H1 (cell line): ENCODE measurements at regions not wholly inside any gene's neighbourhood (a gene's known extent, or its start where the extent isn't known, plus 50 kb on each side); places are given as distances from the start of the nearest gene placed in this dataset.

Experiments used
- CTCF ChIA-PET: fragments of 300-600 bp; sonication (Branson Sonifier 250); formaldehyde crosslinking; loops from one replicate; lab custom pipeline; 2021; ENCODE audit not compliant: partially characterized antibody; lab: Charles Lee
- POLR2A ChIA-PET: fragments of 300-600 bp; sonication (Branson Sonifier 250); formaldehyde crosslinking; loops from one replicate; lab custom pipeline; 2021; ENCODE audit warnings: inconsistent platforms; ENCODE audit not compliant: partially characterized antibody; lab: Charles Lee
- DNase-seq, 2 experiments: peaks; one replicate each; pipeline versions ENCODE4 v3.0.0 to v3.0.0-alpha.2; 2010 to 2022; ENCODE audit warnings: low spot score in 2 of 2, low read depth in 1 of 2, mixed read lengths in 1 of 2
- FAIRE-seq: peaks from 2 replicates; lab custom pipeline; 2011; peaks lifted over from hg19 to GRCh38; lab: Jason Lieb, UNC
- H2AFZ ChIP-seq: 2 replicates; pipeline ENCODE4 v1.8.1; 2012; ENCODE audit warnings: low read length, inconsistent platforms
- H2AK5ac ChIP-seq: 2 replicates; pipeline ENCODE4 v1.6.1; 2013; ENCODE audit warnings: low read depth, low read length
- H2BK120ac ChIP-seq: replicated peaks from 2 replicates; pipeline ENCODE3; 2013; ENCODE audit warnings: low read depth, low read length, inconsistent platforms
- H2BK12ac ChIP-seq: 2 replicates; pipeline ENCODE4 v1.6.1; 2013; ENCODE audit warnings: low read depth, low read length
- H2BK15ac ChIP-seq: 2 replicates; pipeline ENCODE4 v1.6.1; 2013; ENCODE audit warnings: low read length
- H2BK20ac ChIP-seq: 2 replicates; pipeline ENCODE4 v1.6.1; 2013; ENCODE audit warnings: low read length
- H2BK5ac ChIP-seq: 2 replicates; pipeline ENCODE4 v1.6.1; 2013; ENCODE audit warnings: low read depth, low read length
- H3K14ac ChIP-seq: 2 replicates; pipeline ENCODE4 v1.6.1; 2013; ENCODE audit warnings: inconsistent platforms; ENCODE audit not compliant: insufficient read length
- H3K18ac ChIP-seq: 2 replicates; pipeline ENCODE4 v1.6.1; 2013; ENCODE audit warnings: low read length; ENCODE audit errors: extremely low read depth
- H3K23ac ChIP-seq: 2 replicates; pipeline ENCODE4 v1.6.1; 2013; ENCODE audit warnings: inconsistent platforms; ENCODE audit not compliant: insufficient read length
- H3K23me2 ChIP-seq: 2 replicates; pipeline ENCODE4 v1.6.1; 2013; ENCODE audit warnings: low read depth, low read length
- H3K27ac ChIP-seq: 2 replicates; pipeline ENCODE4 v1.6.1; 2011; ENCODE audit warnings: low read depth, low read length, inconsistent platforms
- H3K27me3 ChIP-seq, 4 experiments: replicated peaks in 1 of 4; 1 replicate in 1 of 4; 2 replicates in 3 of 4; pipeline versions ENCODE4 v1.6.1 to v1.8.1; 2011 to 2013; ENCODE audit warnings: low read length in 3 of 4, mild to moderate bottlenecking in 3 of 4, inconsistent platforms in 2 of 4, mixed read lengths in 2 of 4, moderate library complexity in 1 of 4; ENCODE audit not compliant: control insufficient read depth in 3 of 4, insufficient read depth in 3 of 4; ENCODE audit errors: extremely low read depth in 1 of 4
- H3K36me3 ChIP-seq, 4 experiments: 2 replicates each; pipeline versions ENCODE4 v1.6.1 to v1.8.1; 2011 to 2013; ENCODE audit warnings: mild to moderate bottlenecking in 4 of 4, low read length in 3 of 4, moderate library complexity in 2 of 4, control low read depth in 1 of 4, inconsistent platforms in 1 of 4; ENCODE audit not compliant: insufficient read depth in 4 of 4, control insufficient read depth in 2 of 4
- H3K4ac ChIP-seq: replicated peaks from 2 replicates; pipeline ENCODE3; 2013; ENCODE audit warnings: low read length, low read depth, mixed read lengths, inconsistent platforms; ENCODE audit not compliant: insufficient read length
- H3K4me1 ChIP-seq, 4 experiments: replicated peaks in 1 of 4; 1 replicate in 1 of 4; 2 replicates in 3 of 4; pipeline versions ENCODE4 v1.6.1 to v1.8.1; 2011 to 2013; ENCODE audit warnings: low read length in 3 of 4, inconsistent platforms in 2 of 4, mixed read lengths in 1 of 4; ENCODE audit not compliant: insufficient read depth in 4 of 4, control insufficient read depth in 3 of 4
- H3K4me2 ChIP-seq, 2 experiments: 2 replicates each; pipeline versions ENCODE4 v1.6.1 to v1.8.1; 2011 to 2013; ENCODE audit warnings: low read depth in 2 of 2, low read length in 2 of 2, control low read depth in 1 of 2, inconsistent platforms in 1 of 2, mild to moderate bottlenecking in 1 of 2; ENCODE audit not compliant: insufficient read depth in 1 of 2
- H3K4me3 ChIP-seq, 4 experiments: fragments of 200-600, 300-600 bp in 1 of 4; sonication (generic), shearing (Covaris generic), sonication (Bioruptor Twin) in 1 of 4; 2 replicates each; pipeline versions ENCODE4 v1.5.1 to v1.8.1; 2011 to 2016; ENCODE audit warnings: low read length in 4 of 4, low read depth in 3 of 4, control low read depth in 2 of 4, inconsistent platforms in 2 of 4, mild to moderate bottlenecking in 2 of 4, mixed read lengths in 1 of 4, moderate library complexity in 1 of 4; ENCODE audit not compliant: insufficient read depth in 2 of 4; ENCODE audit errors: extremely low read depth in 1 of 4
- H3K56ac ChIP-seq: replicated peaks from 2 replicates; pipeline ENCODE3; 2013; ENCODE audit warnings: low read depth, mild to moderate bottlenecking, mixed read lengths, low read length, inconsistent platforms; ENCODE audit not compliant: insufficient read length
- H3K79me1 ChIP-seq: 2 replicates; pipeline ENCODE4 v1.6.1; 2013; ENCODE audit warnings: low read depth, low read length, control low read depth
- H3K79me2 ChIP-seq, 2 experiments: 2 replicates each; pipeline versions ENCODE4 v1.6.1 to v1.8.1; 2012 to 2013; ENCODE audit warnings: low read length in 2 of 2, mild to moderate bottlenecking in 2 of 2, inconsistent platforms in 1 of 2; ENCODE audit not compliant: insufficient read depth in 2 of 2, control insufficient read depth in 1 of 2
- H3K9ac ChIP-seq, 4 experiments: replicated peaks in 1 of 4; 1 replicate in 1 of 4; 2 replicates in 3 of 4; pipeline versions ENCODE4 v1.6.1 to v1.8.1; 2011 to 2013; ENCODE audit warnings: low read depth in 3 of 4, low read length in 3 of 4, control low read depth in 2 of 4, mild to moderate bottlenecking in 2 of 4, moderate library complexity in 2 of 4, inconsistent platforms in 1 of 4; ENCODE audit errors: extremely low read depth in 1 of 4
- H3K9me3 ChIP-seq, 2 experiments: 2 replicates each; pipeline versions ENCODE4 v1.6.1 to v1.8.1; 2012 to 2013; ENCODE audit warnings: mild to moderate bottlenecking in 2 of 2, moderate library complexity in 2 of 2, control low read depth in 1 of 2, inconsistent platforms in 1 of 2, low read depth in 1 of 2, low read length in 1 of 2, mixed read lengths in 1 of 2; ENCODE audit not compliant: insufficient read depth in 2 of 2
- H4K20me1 ChIP-seq, 2 experiments: replicated peaks in 1 of 2; 2 replicates each; pipeline versions ENCODE3 to v1.8.1; 2011 to 2013; ENCODE audit warnings: inconsistent platforms in 2 of 2, low read length in 2 of 2, mild to moderate bottlenecking in 1 of 2; ENCODE audit not compliant: insufficient read depth in 2 of 2, control insufficient read depth in 1 of 2
- H4K5ac ChIP-seq: 2 replicates; pipeline ENCODE4 v1.6.1; 2013; ENCODE audit warnings: low read length, low read depth, mixed read lengths, inconsistent platforms; ENCODE audit not compliant: insufficient read length
- H4K8ac ChIP-seq: 2 replicates; pipeline ENCODE4 v1.8.0; 2013; ENCODE audit warnings: mild to moderate bottlenecking, moderate library complexity, low read length, inconsistent platforms; ENCODE audit not compliant: insufficient read depth; ENCODE audit errors: extremely low read depth
- H4K91ac ChIP-seq: replicated peaks from 2 replicates; pipeline ENCODE3; 2013; ENCODE audit warnings: low read length, mixed read lengths, inconsistent platforms; ENCODE audit not compliant: insufficient read length
- ATF3 ChIP-seq: IDR thresholded peaks from 2 replicates; pipeline ENCODE4 v1.6.1; 2011; ENCODE audit warnings: low read depth, mild to moderate bottlenecking, low read length; ENCODE audit not compliant: insufficient read depth
- BACH1 ChIP-seq: IDR thresholded peaks from 2 replicates; pipeline ENCODE4 v1.6.1; 2012; ENCODE audit warnings: low read length, improper control_type of control experiment
- BCL11A ChIP-seq, 2 experiments: IDR thresholded peaks; one replicate each; pipeline ENCODE4 v1.6.1; 2011; ENCODE audit warnings: low read depth in 2 of 2, low read length in 2 of 2, mild to moderate bottlenecking in 2 of 2
- CHD1 ChIP-seq: IDR thresholded peaks from 2 replicates; pipeline ENCODE4 v1.6.1; 2012; ENCODE audit warnings: low read depth, low read length, improper control_type of control experiment
- CHD2 ChIP-seq: IDR thresholded peaks from 2 replicates; pipeline ENCODE4 v1.6.1; 2012; ENCODE audit warnings: low read length, improper control_type of control experiment
- FOSL1 ChIP-seq: IDR thresholded peaks from 2 replicates; pipeline ENCODE4 v1.6.1; 2011; ENCODE audit warnings: mild to moderate bottlenecking, low read depth, low read length, moderate library complexity; ENCODE audit not compliant: insufficient read depth
- GABPA ChIP-seq: IDR thresholded peaks from 2 replicates; pipeline ENCODE4 v1.6.1; 2011; ENCODE audit warnings: mild to moderate bottlenecking, low read length, moderate library complexity, borderline replicate concordance; ENCODE audit not compliant: insufficient read depth
- HDAC2 ChIP-seq, 2 experiments: fragments of 300-600 bp in 1 of 2; sonication (generic) in 1 of 2; IDR thresholded peaks; 2 replicates each; pipeline ENCODE4 v1.6.1; 2011 to 2012; ENCODE audit warnings: low read depth in 2 of 2, low read length in 2 of 2, mild to moderate bottlenecking in 2 of 2, moderate library complexity in 2 of 2, borderline replicate concordance in 1 of 2, inconsistent platforms in 1 of 2
- KDM5A ChIP-seq: fragments of 200-600 bp; IDR thresholded peaks from 2 replicates; pipeline ENCODE4 v1.7.1; 2012; ENCODE audit warnings: mild to moderate bottlenecking, low read length, inconsistent platforms, mixed read lengths
- NRF1 ChIP-seq: IDR thresholded peaks from 2 replicates; pipeline ENCODE4 v1.6.1; 2011; ENCODE audit warnings: mild to moderate bottlenecking, low read depth, low read length, improper control_type of control experiment
- RAD21 ChIP-seq, 2 experiments: IDR thresholded peaks in 1 of 2; conservative IDR thresholded peaks in 1 of 2; 2 replicates each; pipeline ENCODE4 v1.6.1; 2011; ENCODE audit warnings: low read depth in 2 of 2, low read length in 2 of 2, improper control_type of control experiment in 1 of 2, inconsistent platforms in 1 of 2, mild to moderate bottlenecking in 1 of 2, moderate library complexity in 1 of 2
- TAF7 ChIP-seq: optimal IDR thresholded peaks from 2 replicates; pipeline ENCODE3; 2011; ENCODE audit warnings: low read depth, mild to moderate bottlenecking, inconsistent platforms, low read length, moderate library complexity, borderline replicate concordance
- WGBS, 2 experiments: shearing (Covaris generic) in 1 of 2; methylation state at CpG; one replicate each; pipeline versions ENCODE4 v1.1.6 to v1.1.7; 2013 to 2015; ENCODE audit warnings: low lambda C conversion rate in 2 of 2, mixed read lengths in 2 of 2, inconsistent platforms in 1 of 2, low coverage in 1 of 2, missing lambda C conversion rate in 1 of 2; ENCODE audit not compliant: insufficient replicate concordance in 2 of 2, insufficient coverage in 1 of 2, insufficient read length in 1 of 2; ENCODE audit errors: extremely low coverage in 1 of 2, missing lambda C conversion rate in 1 of 2; 5-methylcytosine and 5-hydroxymethylcytosine counted together

GRCh38 chr17:57197466-57198071 lies 58.8 kb upstream of the MSI2 start:
- Histone ChIP-seq H2AFZ (no peak overlapping the region), H3K56ac (no peak overlapping the region), H3K14ac (no peak overlapping the region), H3K79me2 (no peaks in the 10 kb centered on the region), H2BK120ac (no peak overlapping the region), H3K9me3 (peaks cover 0 to 4% of the 10 kb centered on the region in 2 experiments; a peak in 1 of 4 replicates), H2BK20ac (no peak overlapping the region), H2BK15ac (no peak overlapping the region), H3K18ac (no peak overlapping the region), H4K91ac (no peak overlapping the region), H3K23ac (no peak overlapping the region), H2BK12ac (no peak overlapping the region), H3K27ac (no peak overlapping the region), H4K20me1 (no peaks in the 10 kb centered on the region), H3K4me2 (no peak overlapping the region), H3K4me1 (no peaks in the 10 kb centered on the region), H3K23me2 (no peaks in the 10 kb centered on the region), H3K36me3 (no peaks in the 10 kb centered on the region), H2BK5ac (no peak overlapping the region), H3K4me3 (no peak overlapping the region), H3K9ac (no peak overlapping the region), H2AK5ac (no peak overlapping the region), H3K27me3 (no peaks in the 10 kb centered on the region), H4K8ac (no peak overlapping the region), H4K5ac (no peak overlapping the region), H3K4ac (no peak overlapping the region), H3K79me1 (no peaks in the 10 kb centered on the region)
- 91% methylated on average over 4 of the region's 5 CpGs; no CpG with 5 or more reads in 1 of the 2 experiments for WGBS, 2 experiments
- no peak for DNase-seq
- POLR2A ChIA-PET: no interaction called here
- CTCF ChIA-PET: interaction anchor here (0.6 to 1.1 kb wide), 4 partner anchors 10 to 1446 kb away, joined by 3 to 4 read pairs (median 3); no protein-coding TSS in a partner anchor
- no peak for FAIRE-seq
- TF ChIP-seq FOSL1 (no peak), TAF7 (no peak), KDM5A (no peak), CHD2 (no peak), CHD1 (no peak), BACH1 (no peak), HDAC2 (IDR thresholded peaks at IDR 0.05; ENCODE audit: borderline replicate concordance in 1 of 2, low read depth in 2 of 2, low read length in 2 of 2) (no peak), BCL11A (IDR thresholded peaks at IDR 0.05; ENCODE audit: low read depth in 2 of 2, low read length in 2 of 2) (no peak), ATF3 (no peak), GABPA (no peak), RAD21 (IDR thresholded peaks at IDR 0.05 in 1 of 2, conservative IDR thresholded peaks at IDR 0.05 in 1 of 2; ENCODE audit: low read depth in 2 of 2, low read length in 2 of 2) (no peak), NRF1 (no peak)
